Vagina (tissue), 2 donors: ENCODE measurements at regions not wholly inside any gene's neighbourhood (a gene's known extent, or its start where the extent isn't known, plus 50 kb on each side); places are given as distances from the start of the nearest gene placed in this dataset.

Experiments used
- DNase-seq, 2 donors: peaks; one replicate each; pipeline ENCODE4 v3.0.0-alpha.2; 2017; ENCODE audit errors: extremely low spot score in 2 of 2
- H3K27ac ChIP-seq: fragments of 200-600 bp; sonication (generic); one replicate; pipeline ENCODE4 v1.5.1; 2019
- H3K27me3 ChIP-seq: fragments of 200-600 bp; sonication (generic); one replicate; pipeline ENCODE4 v1.5.1; 2019
- H3K36me3 ChIP-seq, 2 donors: fragments of 200-600 bp; sonication (generic); one replicate each; pipeline ENCODE4 v1.5.1; 2017 to 2019
- H3K4me1 ChIP-seq: fragments of 200-600 bp; sonication (generic); one replicate; pipeline ENCODE4 v1.5.1; 2019
- H3K4me3 ChIP-seq, 2 donors: fragments of 200-600 bp; sonication (generic); 1 replicate in 1 of 2; 2 replicates in 1 of 2; pipeline ENCODE4 v1.5.1; 2016 to 2019
- H3K9me3 ChIP-seq: fragments of 200-600 bp; sonication (generic); one replicate; pipeline ENCODE4 v1.5.1; 2019
- CTCF ChIP-seq, 3 experiments: fragments of 450-650 bp in 2 of 3; fragments of 200-600 bp in 1 of 3; sonication (generic) in 1 of 3; IDR thresholded peaks; one replicate each; pipeline ENCODE4 v1.5.1; 2017 to 2019; ENCODE audit warnings: antibody characterized with exemption in 3 of 3, mild to moderate bottlenecking in 2 of 3, moderate library complexity in 2 of 3
- POLR2A ChIP-seq, 2 donors: fragments of 450-650 bp; IDR thresholded peaks; one replicate each; pipeline ENCODE4 v1.6.1; 2017; ENCODE audit warnings: antibody characterized with exemption in 2 of 2, mild to moderate bottlenecking in 2 of 2, moderate library complexity in 2 of 2
- POLR2AphosphoS5 ChIP-seq, 2 donors: sonication (generic); formaldehyde crosslinking; IDR thresholded peaks; one replicate each; pipeline ENCODE4 v1.9.0; 2017; ENCODE audit warnings: antibody characterized with exemption in 2 of 2, mild to moderate bottlenecking in 2 of 2, low read depth in 1 of 2; ENCODE audit not compliant: insufficient read depth in 1 of 2
- intact Hi-C: fragments of 100-400 bp; cut with DNase I; formaldehyde crosslinking; loops from one replicate; pipeline ENCODE4 v1.15.1; 2023

DNA sequence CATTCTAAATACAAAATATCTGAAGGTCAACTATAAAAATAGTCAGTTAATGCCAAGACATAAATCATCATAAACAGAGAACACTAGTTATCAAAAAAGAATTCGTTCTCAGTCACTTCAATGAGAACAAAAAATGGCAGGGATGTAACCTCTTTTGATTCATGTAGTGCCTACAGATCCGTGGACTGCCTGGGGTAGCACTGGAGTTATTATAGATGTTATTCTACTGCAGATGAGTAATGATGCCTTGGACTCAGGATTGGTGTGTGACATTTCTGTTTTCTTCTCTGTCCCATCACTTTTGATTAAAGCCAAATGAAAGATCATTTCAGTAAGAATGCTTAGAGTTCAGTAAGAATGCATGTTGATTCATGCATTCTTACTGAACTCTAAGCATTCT, 440.4 kb downstream of the FAM133A start:
- no peaks in the 10 kb centered on the region for H3K9me3 ChIP-seq
- intact Hi-C loops, result no loop called here

GRCh38 chrX:94121799-94122198, 447.8 kb downstream of the FAM133A start:
- H3K9me3 ChIP-seq, result no peaks in the 10 kb centered on the region
- no peak for DNase-seq
- intact Hi-C loops, result no loop called here
- no peak overlapping the region for H3K27ac ChIP-seq
- H3K4me1 ChIP-seq, result no peaks in the 10 kb centered on the region
- no peaks in the 10 kb centered on the region for H3K36me3 ChIP-seq
- no peaks in the 10 kb centered on the region for H3K27me3 ChIP-seq
- TF ChIP-seq CTCF (IDR thresholded peaks at IDR 0.05) (no peak), POLR2AphosphoS5 (IDR thresholded peaks at IDR 0.05; ENCODE audit: insufficient read depth in 1 of 2, low read depth in 1 of 2) (no peak), POLR2A (IDR thresholded peaks at IDR 0.05) (no peak)
- no peak overlapping the region for H3K4me3 ChIP-seq

More for the DNA sequence above, 440.4 kb downstream of the FAM133A start:
- Histone ChIP-seq H3K27me3 (no peaks in the 10 kb centered on the region), H3K27ac (no peak overlapping the region), H3K4me1 (no peaks in the 10 kb centered on the region), H3K36me3 (no peaks in the 10 kb centered on the region), H3K4me3 (no peak overlapping the region)
- no peak for DNase-seq
- no peak for TF ChIP-seq CTCF (IDR thresholded peaks at IDR 0.05)
- no peak for TF ChIP-seq POLR2AphosphoS5 (IDR thresholded peaks at IDR 0.05; ENCODE audit: insufficient read depth in 1 of 2, low read depth in 1 of 2)
- TF ChIP-seq POLR2A (IDR thresholded peaks at IDR 0.05), result no peak

DNA sequence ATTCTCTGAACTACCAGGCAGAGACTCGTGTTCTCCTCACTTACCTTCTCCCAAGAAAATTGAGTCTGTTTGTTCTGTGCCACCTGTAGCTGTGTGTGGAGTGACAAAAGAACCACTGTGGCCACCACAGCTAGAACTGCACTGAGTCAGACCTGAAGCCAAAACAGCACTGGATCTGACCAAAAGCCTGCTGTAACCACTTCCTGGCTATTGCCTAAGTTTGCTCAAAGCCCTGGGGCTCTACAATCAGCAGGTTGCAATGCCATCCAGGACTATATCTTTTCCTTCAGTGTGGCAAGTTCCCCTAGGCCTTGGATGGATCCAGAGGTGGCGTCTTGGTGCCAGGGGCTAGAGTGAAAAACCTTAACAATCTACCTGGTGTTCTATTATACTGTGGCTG, 449.1 kb downstream of the FAM133A start:
- DNase-seq, result no peak
- no peak overlapping the region for H3K27ac ChIP-seq
- no peak for TF ChIP-seq POLR2A (IDR thresholded peaks at IDR 0.05)
- no peak for TF ChIP-seq CTCF (IDR thresholded peaks at IDR 0.05)
- no peak for TF ChIP-seq POLR2AphosphoS5 (IDR thresholded peaks at IDR 0.05; ENCODE audit: insufficient read depth in 1 of 2, low read depth in 1 of 2)
- no peaks in the 10 kb centered on the region for H3K36me3 ChIP-seq
- intact Hi-C loops, result no loop called here
- H3K27me3 ChIP-seq, result no peaks in the 10 kb centered on the region
- no peak overlapping the region for H3K4me3 ChIP-seq
- H3K9me3 ChIP-seq, result no peaks in the 10 kb centered on the region
- no peaks in the 10 kb centered on the region for H3K4me1 ChIP-seq

DNA sequence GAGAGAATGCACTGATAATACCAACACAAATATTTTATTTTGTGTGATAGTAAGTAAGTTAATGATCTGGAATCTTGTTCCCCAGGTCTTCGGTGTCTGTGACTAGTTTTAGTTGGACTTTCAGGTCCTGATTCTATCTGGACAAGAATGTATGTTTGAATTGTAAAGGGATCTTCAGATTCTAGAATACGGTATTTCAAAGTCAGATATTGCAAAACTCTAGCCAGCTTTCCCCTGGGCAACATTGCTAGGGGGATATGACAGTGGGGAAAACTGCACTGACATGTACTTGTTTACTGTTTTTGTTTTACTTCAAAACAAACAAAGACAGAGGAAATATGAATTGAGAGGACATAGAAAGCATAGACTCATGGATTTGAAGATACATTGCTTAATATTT, 489.0 kb downstream of the FAM133A start:
- intact Hi-C loops, result no loop called here
- no peak overlapping the region for H3K4me3 ChIP-seq
- no peak overlapping the region for H3K27ac ChIP-seq
- no peaks in the 10 kb centered on the region for H3K27me3 ChIP-seq
- TF ChIP-seq POLR2AphosphoS5 (IDR thresholded peaks at IDR 0.05; ENCODE audit: insufficient read depth in 1 of 2, low read depth in 1 of 2) (no peak), POLR2A (IDR thresholded peaks at IDR 0.05) (no peak), CTCF (IDR thresholded peaks at IDR 0.05) (no peak)
- H3K9me3 ChIP-seq, result no peaks in the 10 kb centered on the region
- H3K36me3 ChIP-seq, result no peaks in the 10 kb centered on the region
- no peaks in the 10 kb centered on the region for H3K4me1 ChIP-seq
- no peak for DNase-seq

- H3K4me3 ChIP-seq, result no peak overlapping the region
- intact Hi-C loops, result no loop called here
- H3K27ac ChIP-seq, result no peak overlapping the region
- H3K36me3 ChIP-seq, result no peaks in the 10 kb centered on the region
- TF ChIP-seq POLR2AphosphoS5 (IDR thresholded peaks at IDR 0.05; ENCODE audit: insufficient read depth in 1 of 2, low read depth in 1 of 2), result no peak
- TF ChIP-seq POLR2A (IDR thresholded peaks at IDR 0.05), result no peak
- DNase-seq, result no peak
- no peaks in the 10 kb centered on the region for H3K4me1 ChIP-seq
- no peaks in the 10 kb centered on the region for H3K27me3 ChIP-seq
- no peaks in the 10 kb centered on the region for H3K9me3 ChIP-seq
Measured at GRCh38 chrX:94178145-94178788, 504.3 kb downstream of the FAM133A start.
